OCI-LY7 (cell line): ENCODE measurements at regions not wholly inside any gene's neighbourhood (a gene's known extent, or its start where the extent isn't known, plus 50 kb on each side); places are given as distances from the start of the nearest gene placed in this dataset.
"Not testable (repeated sequence)": the region's sequence is repeated elsewhere in the genome, so short reads cannot be mapped to it uniquely, and the experiment has no call there.

ENCODE experiments used
- EZH2phosphoT487 ChIP-seq: fragments of 200-600 bp; sonication (generic); IDR thresholded peaks from 2 replicates; pipeline ENCODE4 v1.6.1; 2018; ENCODE audit warnings: low read depth, borderline replicate concordance, mild to moderate bottlenecking, mixed run types, antibody characterized with exemption, low read length, moderate library complexity, mixed read lengths
- TF ChIP-seq, protein P1 (sequence below): fragments of 200-600 bp; sonication (generic); conservative IDR thresholded peaks from 2 replicates; pipeline ENCODE4 v1.5.1; 2014; ENCODE audit warnings: mild to moderate bottlenecking, antibody characterized with exemption, low read length, moderate library complexity, mixed read lengths

GRCh38 chr12:47365443-47366076 is 285.8 kb upstream of the AMIGO2 start:
- TF ChIP-seq, protein P1, sequence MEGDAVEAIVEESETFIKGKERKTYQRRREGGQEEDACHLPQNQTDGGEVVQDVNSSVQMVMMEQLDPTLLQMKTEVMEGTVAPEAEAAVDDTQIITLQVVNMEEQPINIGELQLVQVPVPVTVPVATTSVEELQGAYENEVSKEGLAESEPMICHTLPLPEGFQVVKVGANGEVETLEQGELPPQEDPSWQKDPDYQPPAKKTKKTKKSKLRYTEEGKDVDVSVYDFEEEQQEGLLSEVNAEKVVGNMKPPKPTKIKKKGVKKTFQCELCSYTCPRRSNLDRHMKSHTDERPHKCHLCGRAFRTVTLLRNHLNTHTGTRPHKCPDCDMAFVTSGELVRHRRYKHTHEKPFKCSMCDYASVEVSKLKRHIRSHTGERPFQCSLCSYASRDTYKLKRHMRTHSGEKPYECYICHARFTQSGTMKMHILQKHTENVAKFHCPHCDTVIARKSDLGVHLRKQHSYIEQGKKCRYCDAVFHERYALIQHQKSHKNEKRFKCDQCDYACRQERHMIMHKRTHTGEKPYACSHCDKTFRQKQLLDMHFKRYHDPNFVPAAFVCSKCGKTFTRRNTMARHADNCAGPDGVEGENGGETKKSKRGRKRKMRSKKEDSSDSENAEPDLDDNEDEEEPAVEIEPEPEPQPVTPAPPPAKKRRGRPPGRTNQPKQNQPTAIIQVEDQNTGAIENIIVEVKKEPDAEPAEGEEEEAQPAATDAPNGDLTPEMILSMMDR, result not testable (repeated sequence)
- TF ChIP-seq EZH2phosphoT487, result not testable (repeated sequence)
